ENCODE measurements at regions not wholly inside any gene's neighbourhood (a gene's known extent, or its start where the extent isn't known, plus 50 kb on each side); places are given as distances from the start of the nearest gene placed in this dataset.

DNA sequence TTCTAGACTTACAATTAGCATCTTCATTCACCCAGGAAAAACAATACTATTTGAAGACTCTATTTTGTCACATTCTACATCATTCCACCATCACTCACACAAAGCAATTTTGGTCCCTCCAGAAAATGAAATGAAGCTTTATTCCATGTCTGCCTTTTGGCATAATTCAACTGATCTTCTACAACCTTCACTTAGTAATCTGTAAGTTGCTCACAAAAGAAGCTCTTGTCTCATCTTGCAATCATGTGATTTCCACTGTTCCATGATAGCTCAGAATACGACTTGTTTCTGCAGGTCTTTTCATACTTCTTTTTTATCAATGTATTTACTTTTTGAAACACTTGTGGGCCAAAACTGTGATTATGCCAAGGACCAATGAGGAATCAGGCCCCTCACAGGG, 261.9 kb upstream of the NR4A3 start:
- DNase-seq: no peak

- no peak for DNase-seq
These were observed 261.1 kb upstream of the NR4A3 start for GRCh38 chr9:99560561-99560960.

DNA sequence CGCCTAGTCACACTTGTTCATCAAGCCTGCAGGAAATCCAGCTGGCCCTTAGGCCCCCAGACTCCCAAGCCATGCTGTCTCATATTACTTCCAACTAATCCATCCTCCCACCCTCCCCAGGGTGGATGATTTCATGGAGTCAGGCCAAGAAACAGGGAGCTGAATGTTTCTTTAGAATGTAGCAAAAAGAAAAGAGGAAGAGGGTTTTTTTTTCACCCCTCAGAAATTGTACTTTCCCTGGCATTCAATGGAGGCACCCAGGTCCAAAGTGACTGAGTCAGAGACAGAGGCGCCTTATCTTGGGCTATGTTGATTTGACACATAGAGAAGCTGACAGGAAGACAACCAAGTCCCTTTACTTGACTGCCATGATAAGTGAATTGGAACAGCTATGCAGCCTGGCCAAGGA, 260.2 kb upstream of the NR4A3 start:
- no peak for DNase-seq

GRCh38 chr9:99561961-99562565, 259.6 kb upstream of the NR4A3 start:
- no peak for DNase-seq

- DNase-seq: no peak
These were observed 258.3 kb upstream of the NR4A3 start for GRCh38 chr9:99563364-99563763.

GRCh38 chr9:99565203-99565602, 256.5 kb upstream of the NR4A3 start:
- DNase-seq: no peak

DNA sequence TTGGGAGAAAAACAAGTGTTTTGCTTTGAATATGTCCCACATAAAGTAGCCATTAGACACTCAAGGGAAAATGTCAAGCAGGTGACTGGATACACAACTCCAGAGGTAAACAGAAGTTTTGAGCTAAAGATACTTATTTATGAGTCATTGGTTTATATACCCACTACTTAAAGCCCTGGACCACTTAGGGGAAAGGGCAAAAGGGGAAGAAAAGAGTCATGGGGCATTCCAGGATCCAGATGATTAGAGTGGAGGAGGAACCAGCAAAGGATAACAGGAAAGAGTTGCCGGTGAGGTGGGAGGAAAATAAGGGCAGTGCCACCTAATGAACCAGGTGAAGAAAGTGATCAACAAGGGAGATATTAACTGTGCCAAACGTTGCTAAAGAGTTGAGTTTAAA, 254.2 kb upstream of the NR4A3 start:
- DNase-seq: no peak

DNA sequence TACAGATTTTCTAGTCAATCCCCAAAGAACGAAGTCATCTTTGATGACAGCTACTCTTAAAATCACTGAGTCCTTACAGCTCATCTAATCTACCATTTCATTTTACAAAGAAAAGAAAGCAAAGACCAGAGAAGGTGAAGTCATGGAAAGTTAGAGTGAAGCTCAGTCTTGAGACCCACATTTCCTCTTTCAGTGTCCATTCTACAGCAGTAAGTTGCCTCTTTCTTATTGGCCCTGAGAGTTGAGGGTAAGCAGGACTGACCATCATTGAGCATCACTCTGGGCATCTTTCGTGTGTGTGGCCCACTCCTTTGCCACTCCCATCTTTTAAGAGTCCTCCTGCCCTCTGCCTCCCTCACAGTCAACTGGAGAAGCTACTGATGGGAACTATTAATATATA, 251.8 kb upstream of the NR4A3 start:
- no peak for DNase-seq

DNA sequence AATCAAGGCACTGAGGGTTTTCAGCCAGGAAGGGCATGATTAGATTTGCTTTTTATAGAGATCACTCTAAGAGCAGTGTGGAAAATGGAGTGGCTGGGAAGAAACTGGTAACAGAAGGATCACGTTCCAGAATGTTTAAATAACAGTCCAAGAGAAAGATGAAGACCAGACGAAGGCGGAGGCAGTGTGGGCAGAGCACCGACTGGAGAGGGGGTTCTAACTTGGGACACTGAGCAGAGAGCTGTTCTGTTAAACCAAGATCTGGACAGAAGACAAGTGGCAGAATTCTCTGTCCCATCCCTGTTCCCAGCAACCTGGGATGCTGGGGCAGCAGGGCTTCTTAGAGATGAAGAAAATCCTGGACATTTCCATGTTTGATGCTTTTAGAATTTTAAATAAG, 249.1 kb upstream of the NR4A3 start:
- DNase-seq: no peak

- no peak for DNase-seq
These were observed 248.6 kb upstream of the NR4A3 start for GRCh38 chr9:99573085-99573484.

DNA sequence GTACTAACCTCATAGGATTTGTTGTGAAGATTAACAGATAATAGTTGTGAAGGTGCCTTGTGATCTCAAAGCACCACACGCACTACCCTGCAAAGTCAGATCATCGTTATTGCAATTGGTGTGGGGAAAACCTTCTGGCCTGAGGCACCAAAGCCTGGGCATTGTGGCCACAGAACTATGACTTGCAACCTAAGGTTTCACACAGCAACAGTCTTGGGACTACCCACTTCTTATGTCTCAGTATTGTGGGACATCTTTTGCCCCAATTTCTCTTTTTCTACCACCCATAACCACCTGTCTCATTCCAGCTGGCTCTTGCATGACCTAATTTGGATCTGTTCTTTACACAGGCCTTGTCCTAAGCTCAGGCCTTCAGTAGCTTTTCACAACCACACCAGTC, 247.8 kb upstream of the NR4A3 start:
- no peak for DNase-seq

- DNase-seq: no peak
These were observed 245.7 kb upstream of the NR4A3 start for GRCh38 chr9:99576002-99576401.

- no peak for DNase-seq
These were observed 244.8 kb upstream of the NR4A3 start for GRCh38 chr9:99576876-99577275.

- DNase-seq: no peak
These were observed 244.3 kb upstream of the NR4A3 start for GRCh38 chr9:99577351-99577750.

- no peak for DNase-seq
These were observed 243.0 kb upstream of the NR4A3 start for GRCh38 chr9:99578666-99579065.

DNA sequence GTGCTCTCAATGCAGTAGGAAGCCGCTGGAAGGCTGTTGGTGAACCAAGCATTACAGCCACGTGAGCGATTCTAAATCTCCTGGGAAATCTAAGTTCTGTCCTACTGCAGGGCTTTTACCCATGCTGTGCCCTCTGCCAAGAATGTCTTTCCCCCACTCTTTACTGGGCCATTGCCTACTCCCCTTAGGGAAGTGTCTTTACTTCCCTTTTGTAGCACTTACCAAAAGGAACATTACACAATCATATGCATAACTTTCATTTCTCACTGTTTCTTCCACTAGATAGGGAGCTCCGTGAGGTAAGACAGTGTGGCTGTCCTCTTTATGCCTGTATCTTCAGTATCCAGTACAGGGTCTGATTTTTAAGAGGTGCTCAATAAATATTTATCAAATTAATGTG, 241.7 kb upstream of the NR4A3 start:
- DNase-seq: no peak

DNA sequence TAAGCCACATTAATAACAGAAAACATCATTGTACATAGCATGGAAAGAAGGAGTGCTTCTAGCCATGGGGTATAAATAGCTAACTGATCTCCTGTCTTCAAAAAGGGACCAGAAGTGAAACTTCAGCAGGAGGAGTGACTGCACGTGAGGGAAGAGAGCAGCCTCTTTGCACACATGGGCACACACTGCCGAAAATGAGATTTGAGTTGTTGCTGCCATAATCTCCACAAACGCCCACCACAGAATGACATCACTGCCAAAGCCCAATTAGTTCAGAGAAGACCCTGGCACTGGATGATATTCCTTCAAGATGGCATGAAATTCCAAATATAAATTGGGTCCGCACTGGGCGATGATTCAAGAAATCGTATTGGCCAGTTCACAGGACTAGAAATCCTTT, 238.9 kb upstream of the NR4A3 start:
- DNase-seq: no peak

GRCh38 chr9:99588299-99588698, 233.4 kb upstream of the NR4A3 start:
- DNase-seq: no peak

DNA sequence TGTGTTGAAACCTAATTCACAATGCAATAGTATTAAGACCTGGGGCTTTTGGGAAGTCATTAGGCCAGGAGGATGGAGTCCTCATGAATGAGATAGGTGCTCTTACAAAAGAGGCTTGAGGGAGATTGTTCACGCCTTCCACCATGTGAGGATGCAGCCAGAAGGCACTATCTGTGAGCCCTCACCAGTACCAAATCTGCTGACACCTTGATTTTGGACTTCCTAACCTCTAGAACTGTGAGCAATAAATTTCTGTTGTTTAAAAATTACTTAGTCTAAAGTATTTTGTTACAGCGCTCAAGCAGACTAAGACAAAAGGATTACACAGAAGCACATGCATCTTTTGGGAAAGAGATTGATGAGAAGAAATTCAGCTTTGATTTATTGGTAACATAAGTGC, 232.9 kb upstream of the NR4A3 start:
- DNase-seq: no peak

DNA sequence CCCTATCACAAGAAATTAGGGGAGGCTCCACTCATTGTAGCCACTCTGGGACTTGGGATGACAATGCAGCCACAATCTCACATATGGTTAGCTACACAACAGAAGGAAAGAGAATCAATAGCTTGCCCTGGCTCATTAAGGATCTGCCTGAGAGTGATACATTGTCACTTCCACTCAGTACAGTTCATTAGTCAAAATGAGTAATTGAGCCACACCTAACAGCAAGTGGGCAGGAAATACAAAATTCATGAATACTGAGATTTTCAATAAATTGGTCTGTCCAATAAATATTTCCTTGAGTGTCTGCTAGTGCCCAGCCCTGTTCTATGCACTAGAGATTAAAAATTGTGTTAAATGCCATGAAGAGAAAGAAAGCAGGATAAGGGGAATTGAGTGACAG, 231.3 kb upstream of the NR4A3 start:
- DNase-seq: no peak

GRCh38 chr9:99590840-99591239, 230.8 kb upstream of the NR4A3 start:
- no peak for DNase-seq

DNA sequence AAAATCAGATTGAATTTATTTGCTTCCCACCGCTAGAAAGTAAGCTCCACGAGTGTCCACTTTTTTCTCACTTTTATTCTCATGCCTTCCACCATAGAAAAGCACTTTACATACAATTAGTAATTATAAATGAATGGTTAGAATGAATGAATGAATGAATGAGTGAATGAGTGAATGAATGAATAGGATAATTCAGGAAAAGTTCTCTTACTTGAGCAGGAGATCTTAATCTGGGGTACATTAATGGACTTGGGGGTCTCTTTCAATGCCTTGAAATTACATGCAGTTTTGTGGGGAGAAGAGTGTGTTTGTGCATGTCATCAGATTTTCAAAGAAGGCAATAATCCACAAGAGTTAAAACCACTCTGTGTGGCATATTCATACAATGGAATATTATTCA, 229.9 kb upstream of the NR4A3 start:
- no peak for DNase-seq

- no peak for DNase-seq
These were observed 228.7 kb upstream of the NR4A3 start for GRCh38 chr9:99592834-99593574.

- DNase-seq: no peak
These were observed 228.1 kb upstream of the NR4A3 start for GRCh38 chr9:99593610-99594009.
